ENCODE measurements at regions not wholly inside any gene's neighbourhood (a gene's known extent, or its start where the extent isn't known, plus 50 kb on each side); places are given as distances from the start of the nearest gene placed in this dataset.

DNA sequence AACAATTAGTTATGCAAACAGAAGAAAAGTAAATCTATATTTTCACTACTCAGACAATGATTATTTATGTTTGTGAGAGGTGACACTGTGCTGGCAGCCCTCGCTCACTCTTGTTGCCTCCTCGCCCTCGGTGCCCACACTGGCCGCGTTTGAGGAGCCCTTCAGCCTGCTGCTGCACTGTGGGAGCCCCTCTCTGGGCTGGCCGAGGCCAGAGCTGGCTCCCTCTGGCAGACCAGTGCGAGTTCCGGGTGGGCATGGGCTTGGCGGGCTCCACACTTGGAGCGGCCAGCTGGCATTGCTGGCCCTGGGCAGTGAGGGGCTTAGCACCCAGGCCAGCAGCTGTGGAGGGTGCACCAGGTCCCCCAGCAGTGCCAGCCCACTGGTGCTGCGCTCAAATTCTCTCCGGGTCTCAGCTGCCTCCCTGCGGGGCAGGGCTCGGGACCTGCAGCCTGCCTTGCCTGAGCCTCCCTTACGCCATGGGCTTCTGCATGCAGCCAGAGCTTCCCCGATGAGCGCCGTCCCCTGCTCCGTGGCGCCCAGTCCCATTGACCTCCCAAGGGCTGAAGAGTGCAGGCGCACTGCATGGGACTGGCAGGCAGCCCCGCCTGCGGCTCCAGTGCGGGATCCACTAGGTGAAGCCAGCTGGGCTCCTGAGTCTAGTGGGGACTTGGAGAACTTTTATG is 902.6 kb downstream of the PDHA2 start:
- ATAC-seq (no peak), FAIRE-seq (no peak), DNase-seq (ENCODE audit: low read depth, low spot score) (no peak)
- Histone ChIP-seq H3K9me3 (replicated peaks; ENCODE audit: control insufficient read depth, insufficient read depth, low read length) (no peaks in the 10 kb centered on the region), H2AFZ (ENCODE audit: control insufficient read depth, low read depth, low read length) (no peak overlapping the region), H3K27ac (ENCODE audit: control insufficient read depth, insufficient read depth) (no peak overlapping the region), H3K4me1 (ENCODE audit: control insufficient read depth, insufficient read depth, low read length) (no peaks in the 10 kb centered on the region), H3K4me2 (ENCODE audit: control insufficient read depth, insufficient read depth) (no peak overlapping the region), H3K36me3 (ENCODE audit: control insufficient read depth in 2 of 2, insufficient read depth in 2 of 2, low read length in 1 of 2) (no peaks in the 10 kb centered on the region), H3K9ac (ENCODE audit: control insufficient read depth, insufficient read depth, low read length) (no peak overlapping the region), H3K4me3 (no peak overlapping the region), H3K79me2 (ENCODE audit: control insufficient read depth, insufficient read depth, low read length) (no peaks in the 10 kb centered on the region), H4K20me1 (ENCODE audit: control insufficient read depth, insufficient read depth) (no peaks in the 10 kb centered on the region), H3K27me3 (replicated peaks in 1 of 2; ENCODE audit: control insufficient read depth in 2 of 2, insufficient read depth in 2 of 2, low read length in 1 of 2) (no peaks in the 10 kb centered on the region)
- RAD21 ChIA-PET (ENCODE audit: unreplicated experiment) = no interaction called here
- TF ChIP-seq, protein P1, sequence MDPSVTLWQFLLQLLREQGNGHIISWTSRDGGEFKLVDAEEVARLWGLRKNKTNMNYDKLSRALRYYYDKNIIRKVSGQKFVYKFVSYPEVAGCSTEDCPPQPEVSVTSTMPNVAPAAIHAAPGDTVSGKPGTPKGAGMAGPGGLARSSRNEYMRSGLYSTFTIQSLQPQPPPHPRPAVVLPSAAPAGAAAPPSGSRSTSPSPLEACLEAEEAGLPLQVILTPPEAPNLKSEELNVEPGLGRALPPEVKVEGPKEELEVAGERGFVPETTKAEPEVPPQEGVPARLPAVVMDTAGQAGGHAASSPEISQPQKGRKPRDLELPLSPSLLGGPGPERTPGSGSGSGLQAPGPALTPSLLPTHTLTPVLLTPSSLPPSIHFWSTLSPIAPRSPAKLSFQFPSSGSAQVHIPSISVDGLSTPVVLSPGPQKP (IDR thresholded peaks at IDR 0.05; ENCODE audit: low read depth, low read length) = no peak
- TF ChIP-seq, protein P2, sequence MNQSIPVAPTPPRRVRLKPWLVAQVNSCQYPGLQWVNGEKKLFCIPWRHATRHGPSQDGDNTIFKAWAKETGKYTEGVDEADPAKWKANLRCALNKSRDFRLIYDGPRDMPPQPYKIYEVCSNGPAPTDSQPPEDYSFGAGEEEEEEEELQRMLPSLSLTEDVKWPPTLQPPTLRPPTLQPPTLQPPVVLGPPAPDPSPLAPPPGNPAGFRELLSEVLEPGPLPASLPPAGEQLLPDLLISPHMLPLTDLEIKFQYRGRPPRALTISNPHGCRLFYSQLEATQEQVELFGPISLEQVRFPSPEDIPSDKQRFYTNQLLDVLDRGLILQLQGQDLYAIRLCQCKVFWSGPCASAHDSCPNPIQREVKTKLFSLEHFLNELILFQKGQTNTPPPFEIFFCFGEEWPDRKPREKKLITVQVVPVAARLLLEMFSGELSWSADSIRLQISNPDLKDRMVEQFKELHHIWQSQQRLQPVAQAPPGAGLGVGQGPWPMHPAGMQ (IDR thresholded peaks at IDR 0.05; ENCODE audit: borderline replicate concordance) = no peak
- no peak for TF ChIP-seq NFYB (IDR thresholded peaks at IDR 0.05; ENCODE audit: insufficient read depth, low read depth, low read length)
- TF ChIP-seq PAX8 (IDR thresholded peaks at IDR 0.05) = no peak
- TF ChIP-seq, protein P3, sequence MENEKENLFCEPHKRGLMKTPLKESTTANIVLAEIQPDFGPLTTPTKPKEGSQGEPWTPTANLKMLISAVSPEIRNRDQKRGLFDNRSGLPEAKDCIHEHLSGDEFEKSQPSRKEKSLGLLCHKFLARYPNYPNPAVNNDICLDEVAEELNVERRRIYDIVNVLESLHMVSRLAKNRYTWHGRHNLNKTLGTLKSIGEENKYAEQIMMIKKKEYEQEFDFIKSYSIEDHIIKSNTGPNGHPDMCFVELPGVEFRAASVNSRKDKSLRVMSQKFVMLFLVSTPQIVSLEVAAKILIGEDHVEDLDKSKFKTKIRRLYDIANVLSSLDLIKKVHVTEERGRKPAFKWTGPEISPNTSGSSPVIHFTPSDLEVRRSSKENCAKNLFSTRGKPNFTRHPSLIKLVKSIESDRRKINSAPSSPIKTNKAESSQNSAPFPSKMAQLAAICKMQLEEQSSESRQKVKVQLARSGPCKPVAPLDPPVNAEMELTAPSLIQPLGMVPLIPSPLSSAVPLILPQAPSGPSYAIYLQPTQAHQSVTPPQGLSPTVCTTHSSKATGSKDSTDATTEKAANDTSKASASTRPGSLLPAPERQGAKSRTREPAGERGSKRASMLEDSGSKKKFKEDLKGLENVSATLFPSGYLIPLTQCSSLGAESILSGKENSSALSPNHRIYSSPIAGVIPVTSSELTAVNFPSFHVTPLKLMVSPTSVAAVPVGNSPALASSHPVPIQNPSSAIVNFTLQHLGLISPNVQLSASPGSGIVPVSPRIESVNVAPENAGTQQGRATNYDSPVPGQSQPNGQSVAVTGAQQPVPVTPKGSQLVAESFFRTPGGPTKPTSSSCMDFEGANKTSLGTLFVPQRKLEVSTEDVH (IDR thresholded peaks at IDR 0.05; ENCODE audit: low read depth, partially characterized antibody) = no peak
- TF ChIP-seq SMAD1 (IDR thresholded peaks at IDR 0.05; ENCODE audit: low read depth, partially characterized antibody) = no peak
- no peak for TF ChIP-seq SUZ12 (IDR thresholded peaks at IDR 0.05; ENCODE audit: unreplicated experiment)
- TF ChIP-seq, protein P4, sequence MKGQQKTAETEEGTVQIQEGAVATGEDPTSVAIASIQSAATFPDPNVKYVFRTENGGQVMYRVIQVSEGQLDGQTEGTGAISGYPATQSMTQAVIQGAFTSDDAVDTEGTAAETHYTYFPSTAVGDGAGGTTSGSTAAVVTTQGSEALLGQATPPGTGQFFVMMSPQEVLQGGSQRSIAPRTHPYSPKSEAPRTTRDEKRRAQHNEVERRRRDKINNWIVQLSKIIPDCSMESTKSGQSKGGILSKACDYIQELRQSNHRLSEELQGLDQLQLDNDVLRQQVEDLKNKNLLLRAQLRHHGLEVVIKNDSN (IDR thresholded peaks at IDR 0.05; ENCODE audit: borderline replicate concordance, extremely low read length, insufficient read depth, low read depth, low read length) = no peak
- TF ChIP-seq MXI1 (IDR thresholded peaks at IDR 0.05; ENCODE audit: low read depth, low read length) = no peak
- no peak for TF ChIP-seq HDGF (IDR thresholded peaks at IDR 0.05)
- no peak for TF ChIP-seq BCL11A (IDR thresholded peaks at IDR 0.05; ENCODE audit: low read depth, low read length)
- no peak for TF ChIP-seq BHLHE40 (IDR thresholded peaks at IDR 0.05; ENCODE audit: borderline replicate concordance in 1 of 2, low read depth in 2 of 2, low read length in 1 of 2)
- no peak for TF ChIP-seq KAT2A (conservative IDR thresholded peaks at IDR 0.05; ENCODE audit: control insufficient read depth, low read depth, low read length)
- no peak for TF ChIP-seq GATAD2B (conservative IDR thresholded peaks at IDR 0.05; ENCODE audit: low read depth)
- TF ChIP-seq, protein P5, sequence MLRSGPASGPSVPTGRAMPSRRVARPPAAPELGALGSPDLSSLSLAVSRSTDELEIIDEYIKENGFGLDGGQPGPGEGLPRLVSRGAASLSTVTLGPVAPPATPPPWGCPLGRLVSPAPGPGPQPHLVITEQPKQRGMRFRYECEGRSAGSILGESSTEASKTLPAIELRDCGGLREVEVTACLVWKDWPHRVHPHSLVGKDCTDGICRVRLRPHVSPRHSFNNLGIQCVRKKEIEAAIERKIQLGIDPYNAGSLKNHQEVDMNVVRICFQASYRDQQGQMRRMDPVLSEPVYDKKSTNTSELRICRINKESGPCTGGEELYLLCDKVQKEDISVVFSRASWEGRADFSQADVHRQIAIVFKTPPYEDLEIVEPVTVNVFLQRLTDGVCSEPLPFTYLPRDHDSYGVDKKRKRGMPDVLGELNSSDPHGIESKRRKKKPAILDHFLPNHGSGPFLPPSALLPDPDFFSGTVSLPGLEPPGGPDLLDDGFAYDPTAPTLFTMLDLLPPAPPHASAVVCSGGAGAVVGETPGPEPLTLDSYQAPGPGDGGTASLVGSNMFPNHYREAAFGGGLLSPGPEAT (IDR thresholded peaks at IDR 0.05; ENCODE audit: low read depth) = no peak
- intact Hi-C loops (cut with micrococcal nuclease; ENCODE audit: unreplicated experiment) (no loop called here), in situ Hi-C loops (cut with MboI) (no loop called here)
- CTCF ChIA-PET = no interaction called here
- SMC1A ChIA-PET (ENCODE audit: uncharacterized antibody, unreplicated experiment) = no interaction called here
- POLR2A ChIA-PET = no interaction called here
- 49% methylated on average over 24 of the region's 24 CpGs for WGBS (ENCODE audit: insufficient coverage, insufficient replicate concordance, low lambda C conversion rate, missing lambda C conversion rate)
- no TSS peak for BruUV-seq (replicated peaks)

Data from GM12878 (cell line).